ENCODE measurements at regions not wholly inside any gene's neighbourhood (a gene's known extent, or its start where the extent isn't known, plus 50 kb on each side); places are given as distances from the start of the nearest gene placed in this dataset.
"Not testable (repeated sequence)": the region's sequence is repeated elsewhere in the genome, so short reads cannot be mapped to it uniquely, and the experiment has no call there.

DNA sequence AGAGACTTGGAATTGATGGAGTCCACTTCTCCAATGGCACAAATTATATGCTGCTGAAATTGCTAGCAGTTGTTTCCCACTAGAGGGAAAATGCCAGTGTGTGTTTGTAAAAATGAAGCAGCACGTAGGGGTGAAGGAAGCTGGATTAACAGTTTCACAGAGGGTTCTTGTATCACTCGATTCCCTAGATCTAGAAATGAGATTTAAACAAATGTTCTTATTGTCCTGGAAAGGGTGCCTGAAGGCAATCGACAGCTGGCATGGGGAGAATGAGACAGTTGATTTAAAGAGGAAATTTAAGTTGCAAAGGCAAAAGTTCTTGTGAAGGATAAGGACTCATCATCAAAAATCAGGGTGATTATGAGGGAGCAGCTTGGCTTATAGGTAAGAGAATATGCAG, 234.8 kb upstream of the ARPP21 start:
- DNase-seq = no peak
- no peak for ATAC-seq

DNA sequence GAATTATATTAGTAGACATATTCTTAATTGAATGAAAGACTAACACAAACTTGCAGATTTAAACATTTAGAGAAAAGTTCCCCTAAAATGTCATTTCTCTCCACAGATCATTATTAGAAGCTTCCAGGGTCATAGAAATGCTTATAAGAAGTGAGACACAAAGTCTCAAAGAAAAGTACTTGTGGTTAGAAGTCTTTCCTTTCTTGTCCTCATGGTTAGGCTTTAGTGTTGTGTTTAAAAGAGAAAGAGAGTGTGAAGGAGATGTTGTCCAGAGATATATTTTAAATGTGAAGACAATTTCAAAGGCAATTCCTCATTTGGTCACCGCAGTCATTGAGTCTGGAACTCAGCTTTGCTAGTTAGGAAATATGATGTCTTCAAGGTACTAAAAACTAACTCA, 230.4 kb upstream of the ARPP21 start:
- DNase-seq = no peak
- no peak for ATAC-seq

DNA sequence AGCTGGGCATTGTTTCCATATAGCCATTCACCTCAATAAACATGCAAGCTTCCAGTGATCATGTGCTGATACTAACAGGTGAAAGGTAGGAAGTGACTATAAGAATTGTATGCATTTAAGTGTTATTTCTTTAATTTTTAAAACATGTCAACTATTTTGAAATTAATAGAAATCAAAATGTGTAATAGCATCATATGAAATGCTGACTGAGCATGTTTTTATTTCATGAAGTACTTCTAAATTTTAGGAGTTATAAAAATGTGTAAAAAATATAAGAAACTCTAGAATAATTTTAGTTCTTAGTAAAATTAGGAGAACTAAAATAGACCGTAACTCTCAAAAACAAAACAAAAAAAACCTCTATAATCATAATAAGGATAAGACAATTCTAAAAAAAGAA, 229.3 kb upstream of the ARPP21 start:
- no peak for ATAC-seq
- DNase-seq = no peak

DNA sequence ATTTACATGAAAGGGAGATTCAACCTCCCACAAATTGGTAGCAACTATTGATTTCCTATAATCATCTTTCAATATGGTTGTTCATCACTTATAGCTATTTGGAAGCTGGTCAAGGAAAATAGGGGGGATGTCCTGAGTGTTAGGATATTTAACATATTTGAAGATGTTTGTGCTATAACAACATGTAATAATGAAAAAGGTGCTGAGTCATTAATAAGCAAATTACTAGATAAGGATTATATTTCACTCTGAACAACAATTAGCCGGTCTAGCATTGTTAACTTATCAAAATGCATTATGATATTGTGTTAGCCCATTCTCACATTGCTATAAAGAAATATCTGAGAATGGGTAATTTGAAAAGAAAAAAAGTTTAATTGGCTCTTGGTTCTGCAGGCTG, 225.8 kb upstream of the ARPP21 start:
- DNase-seq (no peak), ATAC-seq (no peak)

DNA sequence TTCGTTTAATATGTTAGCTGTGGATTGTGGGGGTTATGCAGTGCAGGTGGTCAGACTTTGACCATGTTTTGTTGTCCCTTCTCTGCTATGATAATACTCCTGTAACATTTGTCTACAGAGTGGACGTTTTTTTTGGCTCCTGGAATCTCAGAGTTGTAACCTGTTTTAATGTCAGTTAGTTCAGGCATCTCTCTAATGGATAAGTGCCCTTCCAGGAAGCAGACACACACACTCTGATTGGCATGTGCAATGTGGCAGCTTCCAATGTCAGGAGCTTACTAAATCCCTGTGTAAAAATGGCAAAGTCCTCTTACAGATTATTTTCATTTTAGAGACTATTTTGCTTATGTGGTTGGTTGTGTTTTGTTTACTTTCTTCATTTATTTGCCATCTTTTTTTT, 222.2 kb upstream of the ARPP21 start:
- no peak for ATAC-seq
- no peak for DNase-seq

DNA sequence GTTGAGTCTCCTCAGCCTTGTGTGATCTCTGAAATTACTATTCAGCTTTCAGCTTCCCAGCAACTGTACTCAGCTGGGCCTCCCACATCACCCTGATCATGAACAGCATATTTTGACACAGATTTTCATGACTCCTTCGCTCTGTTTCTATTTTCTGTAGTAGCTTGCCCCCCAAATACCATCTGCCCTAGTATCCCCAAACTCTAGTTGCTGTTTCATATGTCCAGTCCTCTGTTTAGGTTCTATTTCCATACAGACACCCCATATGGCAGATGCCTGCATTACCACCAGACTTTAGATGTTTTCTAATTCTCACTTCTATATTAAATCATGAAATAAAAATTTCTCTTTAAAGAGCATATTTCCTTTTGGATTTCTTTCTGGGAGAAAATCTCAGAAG, 217.2 kb upstream of the ARPP21 start:
- DNase-seq = no peak
- ATAC-seq = no peak

DNA sequence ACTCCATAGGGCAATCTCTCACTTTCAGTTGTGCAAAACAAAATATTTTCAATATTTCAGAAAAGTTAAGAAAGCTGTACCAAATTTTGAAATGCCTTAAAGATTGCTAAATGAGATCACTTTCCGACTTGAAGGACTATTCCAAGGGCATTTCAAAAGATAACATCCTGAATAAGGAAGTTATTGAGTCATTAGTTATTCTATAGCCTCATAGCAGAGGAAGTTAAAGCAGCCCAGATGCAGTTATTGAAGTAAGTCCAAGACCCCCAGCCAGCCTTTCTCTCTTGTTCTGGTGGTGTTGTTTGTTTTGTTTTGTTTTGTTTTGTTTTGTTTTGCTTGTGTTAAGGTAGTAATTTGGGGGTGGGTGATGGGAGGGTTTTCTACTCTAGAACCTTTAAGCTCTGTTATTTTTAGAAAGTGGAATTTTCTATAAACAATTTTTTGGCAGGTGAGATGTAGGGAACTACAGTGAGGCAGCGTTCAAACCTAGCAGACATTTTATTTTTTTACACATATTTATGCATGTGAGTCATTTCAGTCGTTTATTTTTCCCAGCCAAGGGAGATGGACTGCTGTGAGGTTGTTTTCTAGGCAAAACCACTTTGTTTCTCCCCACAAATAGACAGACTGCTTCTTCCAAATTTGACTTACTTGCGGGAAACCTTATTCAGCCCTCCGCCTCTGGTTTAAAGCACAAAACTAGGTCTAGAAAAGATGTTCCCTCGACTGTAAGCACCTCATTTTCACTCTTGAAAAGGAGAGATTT, 216.3 kb upstream of the ARPP21 start:
- no peak for DNase-seq
- ATAC-seq = no peak

DNA sequence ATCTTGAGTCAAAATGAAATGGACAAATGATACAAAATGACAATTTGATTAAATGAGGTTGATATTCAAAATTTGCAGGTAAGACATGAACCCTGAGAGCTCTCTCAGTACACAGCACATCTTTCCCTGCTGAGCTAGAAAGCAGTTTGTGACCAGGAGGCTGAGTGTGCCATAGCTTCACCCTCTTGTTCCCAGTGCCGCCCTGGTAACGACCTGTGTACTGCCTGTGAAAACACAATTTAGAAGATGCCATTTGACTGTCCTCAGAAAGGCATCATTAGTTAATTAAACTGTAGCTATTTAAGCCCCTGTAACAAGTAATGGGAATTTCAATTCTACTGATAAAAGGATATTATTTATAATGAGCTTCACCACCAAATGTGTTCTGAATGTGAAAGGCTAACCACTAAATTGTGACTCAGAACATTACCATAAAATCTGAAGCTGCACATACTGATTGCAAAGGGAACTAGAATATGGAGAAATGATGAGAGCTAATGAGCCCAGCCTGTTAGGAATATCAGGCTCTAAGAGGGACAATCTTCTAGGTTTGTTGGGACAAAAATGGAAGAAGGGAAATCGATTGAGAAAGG, 212.9 kb upstream of the ARPP21 start:
- no peak for ATAC-seq

DNA sequence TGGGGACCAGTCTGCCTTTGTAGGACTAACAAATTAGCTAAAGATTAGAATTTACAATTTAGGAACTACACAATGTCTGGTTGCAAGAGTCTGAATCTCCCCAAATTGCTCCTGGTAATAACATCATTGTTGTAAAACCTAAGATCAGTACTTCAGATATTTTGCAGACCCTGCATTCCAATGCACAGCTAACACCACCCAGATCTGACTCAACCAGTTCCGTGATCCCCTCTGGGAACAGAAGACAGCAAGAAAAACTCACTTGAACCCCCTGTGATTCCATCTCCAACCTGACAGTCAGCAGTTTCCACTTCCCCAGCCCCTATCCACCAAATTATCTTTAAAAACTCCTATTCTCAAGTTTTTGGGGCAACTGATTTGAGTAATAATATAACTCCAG, 201.9 kb upstream of the ARPP21 start:
- no peak for ATAC-seq

More for the DNA sequence above, 212.9 kb upstream of the ARPP21 start:
- no peak for DNase-seq

DNA sequence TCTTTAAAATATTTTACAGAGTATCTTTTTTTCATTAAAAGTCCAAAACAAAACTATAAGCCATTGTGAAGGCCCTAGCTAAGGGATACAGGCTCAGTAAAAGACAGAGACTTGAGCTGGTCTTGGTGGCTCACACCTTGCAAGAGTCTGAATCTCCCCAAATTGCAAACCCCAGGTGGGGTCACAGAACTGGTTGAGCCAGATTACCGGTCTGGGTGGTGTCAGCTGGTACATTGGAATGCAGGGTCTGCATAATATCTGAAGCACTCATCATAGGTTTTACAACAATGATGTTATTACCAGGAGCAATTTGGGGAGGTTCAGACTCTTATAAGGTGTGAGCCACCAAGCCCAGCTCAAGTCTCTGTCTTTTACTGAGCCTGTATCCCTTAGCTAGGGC, 201.2 kb upstream of the ARPP21 start:
- DNase-seq = no peak
- no peak for ATAC-seq

More for the DNA sequence above, 201.9 kb upstream of the ARPP21 start:
- no peak for DNase-seq

DNA sequence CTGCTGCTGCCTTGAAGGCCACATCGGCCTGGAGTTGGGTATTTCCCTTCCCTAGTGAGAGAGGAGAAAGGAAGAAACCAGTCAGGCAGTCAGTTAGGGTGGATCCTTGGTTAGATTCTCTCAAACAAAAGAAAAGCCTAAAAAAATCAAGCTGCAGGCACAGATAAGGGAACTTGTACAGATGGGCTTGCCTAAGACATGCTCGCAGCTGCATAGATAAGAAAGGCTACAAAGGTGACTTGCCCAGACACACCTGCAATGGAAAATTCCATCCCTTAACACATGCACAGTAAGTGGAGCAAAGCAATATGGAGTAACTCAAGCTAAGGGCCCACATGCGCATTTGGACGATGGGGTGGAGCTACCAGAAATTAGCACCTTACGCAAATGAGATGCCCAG, 199.7 kb upstream of the ARPP21 start:
- no peak for DNase-seq
- no peak for ATAC-seq

DNA sequence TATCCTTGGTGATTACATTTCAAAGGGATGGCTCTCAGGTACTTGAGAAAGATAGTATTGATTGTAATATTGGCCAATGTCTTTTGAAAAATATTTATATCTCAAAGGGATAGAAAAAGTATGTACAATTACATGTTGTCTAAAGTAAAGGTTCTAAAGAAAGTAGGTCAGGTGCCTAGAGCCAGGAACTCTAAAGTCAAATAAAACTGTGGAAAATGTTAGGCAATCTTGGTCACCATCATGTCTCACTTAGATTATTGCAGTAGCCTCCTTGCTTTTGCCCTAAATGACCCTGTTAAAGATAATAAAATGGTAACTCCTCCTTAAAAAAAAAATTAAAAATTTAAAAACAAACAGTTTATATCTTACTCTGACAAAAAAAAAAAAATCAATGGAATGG, 198.5 kb upstream of the ARPP21 start:
- DNase-seq (no peak), ATAC-seq (no peak)

DNA sequence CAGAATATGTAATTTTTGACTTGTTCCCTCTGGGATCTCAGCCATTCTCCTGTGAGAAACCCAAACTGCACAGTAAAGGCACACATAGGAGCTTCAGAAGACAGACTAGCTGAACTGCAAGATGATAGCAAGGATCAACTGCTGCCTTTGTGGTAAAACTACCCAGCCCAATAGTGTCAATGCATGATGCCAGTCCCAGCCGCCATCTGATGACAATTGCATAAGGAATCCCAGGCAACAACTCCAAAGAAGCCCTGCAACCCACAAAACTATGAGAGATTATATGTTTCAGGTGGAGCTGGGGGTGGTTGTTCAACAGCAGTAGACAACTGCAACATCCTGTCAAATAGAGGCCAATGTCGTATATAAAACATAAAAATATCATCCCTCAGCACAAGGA, 192.4 kb upstream of the ARPP21 start:
- DNase-seq = no peak
- ATAC-seq = no peak

DNA sequence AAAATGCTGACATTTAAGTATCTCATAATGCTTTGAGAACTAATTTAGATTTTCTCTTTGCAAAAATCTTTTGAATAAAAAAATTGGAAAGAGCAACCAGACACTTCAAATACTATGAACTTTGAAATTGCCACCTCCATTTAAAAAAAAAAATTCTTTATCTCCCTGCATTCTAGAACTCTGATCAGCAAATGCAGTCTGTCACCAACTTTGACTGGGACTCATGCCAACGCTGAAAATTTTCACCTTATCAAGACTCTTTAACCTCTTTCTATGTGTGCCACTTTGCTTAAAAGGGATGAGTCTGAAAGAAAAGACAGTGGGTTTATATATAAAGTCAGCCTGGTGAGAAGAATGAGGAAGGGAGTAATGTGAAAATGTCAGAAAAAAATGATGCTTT, 191.2 kb upstream of the ARPP21 start:
- DNase-seq (no peak), ATAC-seq (no peak)

DNA sequence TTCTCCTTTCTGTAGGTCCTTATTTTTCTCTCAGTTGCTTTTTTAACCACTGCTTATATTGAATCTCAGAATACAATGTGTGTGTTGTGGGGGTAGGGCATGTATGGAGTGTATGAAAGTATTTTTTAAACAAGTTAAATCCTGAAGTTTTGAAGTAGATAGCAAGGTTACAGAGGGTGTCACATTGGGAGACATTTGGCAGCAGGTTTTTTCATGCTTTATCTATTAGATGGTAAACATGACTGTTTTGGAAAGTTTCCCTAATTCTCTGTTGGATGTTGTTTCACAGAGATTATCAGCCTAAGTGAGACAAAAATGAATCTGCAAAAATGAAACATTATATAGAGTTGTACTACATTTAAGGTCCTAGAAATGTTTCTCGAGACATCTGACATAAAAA, 190.6 kb upstream of the ARPP21 start:
- DNase-seq (no peak), ATAC-seq (no peak)

DNA sequence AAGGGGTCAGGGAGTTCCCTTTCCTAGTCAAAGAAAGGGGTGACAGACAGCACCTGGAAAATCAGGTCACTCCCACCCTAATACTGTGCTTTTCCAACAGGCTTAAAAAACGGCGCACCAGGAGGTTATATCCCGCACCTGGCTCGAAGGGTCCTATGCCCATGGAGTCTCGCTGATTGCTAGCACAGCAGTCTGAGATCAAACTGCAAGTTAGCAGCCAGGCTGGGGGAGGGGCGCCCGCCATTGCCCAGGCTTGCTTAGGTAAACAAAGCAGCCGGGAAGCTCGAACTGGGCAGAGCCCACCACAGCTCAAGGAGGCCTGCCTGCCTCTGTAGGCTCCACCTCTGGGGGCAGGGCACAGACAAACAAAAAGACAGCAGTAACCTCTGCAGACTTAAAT, 184.5 kb upstream of the ARPP21 start:
- ATAC-seq, DNase-seq: not testable (repeated sequence)

DNA sequence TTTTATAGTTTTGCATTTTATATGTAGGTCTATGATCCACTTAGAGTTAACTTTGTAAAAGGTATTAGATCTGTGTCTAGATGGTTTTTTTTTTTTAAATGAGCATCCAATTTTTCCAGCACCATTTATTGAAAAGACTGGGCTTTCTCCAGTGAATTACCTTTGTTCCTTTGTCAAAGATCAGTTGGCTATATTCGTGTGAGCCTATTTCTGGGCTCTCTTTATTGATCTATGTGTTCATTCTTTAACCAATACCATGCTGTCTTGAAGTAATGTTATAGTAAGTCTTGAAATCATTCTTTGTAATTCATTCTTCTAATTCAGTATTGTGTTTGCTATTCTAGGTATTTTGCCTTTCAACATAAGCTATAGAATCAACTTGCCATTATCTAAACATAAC, 165.4 kb upstream of the ARPP21 start:
- no peak for ATAC-seq

DNA sequence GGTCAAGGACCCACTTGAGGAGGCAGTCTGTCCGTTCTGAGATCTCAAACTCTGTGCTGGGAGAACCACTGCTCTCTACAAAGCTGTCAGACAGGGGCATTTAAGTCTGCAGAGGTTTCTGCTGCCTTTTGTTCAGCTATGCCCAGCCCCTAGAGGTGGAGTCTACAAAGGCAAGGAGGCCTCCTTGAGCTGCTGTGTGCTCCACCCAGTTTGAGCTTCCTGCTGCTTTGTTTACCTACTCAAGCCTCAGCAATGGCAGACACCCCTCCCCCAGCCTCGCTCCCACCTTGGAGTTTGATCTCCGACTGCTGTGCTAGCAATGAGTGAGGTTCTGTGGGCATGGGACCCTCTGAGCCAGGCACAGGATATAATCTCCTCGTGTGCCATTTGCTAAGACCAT, 156.8 kb upstream of the ARPP21 start:
- ATAC-seq, DNase-seq: not testable (repeated sequence)

More for the DNA sequence above, 165.4 kb upstream of the ARPP21 start:
- DNase-seq = no peak

DNA sequence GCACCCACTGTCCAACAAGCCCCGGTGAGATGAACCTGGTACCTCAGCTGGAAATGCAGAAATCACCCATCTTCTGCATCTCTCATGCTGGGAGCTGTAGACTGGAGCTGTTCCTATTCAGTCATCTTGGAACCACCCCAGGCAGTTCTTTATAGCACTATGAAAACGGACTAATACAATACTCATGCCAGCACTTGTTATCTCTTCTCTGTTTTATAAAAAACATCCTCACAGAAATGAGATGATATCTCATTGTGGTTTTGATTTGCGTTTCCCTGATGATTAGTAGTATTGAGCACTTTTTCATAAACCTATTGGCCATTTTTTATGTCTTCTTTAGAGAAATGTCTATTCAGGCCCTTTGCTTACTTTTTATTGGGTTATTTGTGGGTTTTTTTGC, 156.2 kb upstream of the ARPP21 start:
- DNase-seq (no peak), ATAC-seq (no peak)

DNA sequence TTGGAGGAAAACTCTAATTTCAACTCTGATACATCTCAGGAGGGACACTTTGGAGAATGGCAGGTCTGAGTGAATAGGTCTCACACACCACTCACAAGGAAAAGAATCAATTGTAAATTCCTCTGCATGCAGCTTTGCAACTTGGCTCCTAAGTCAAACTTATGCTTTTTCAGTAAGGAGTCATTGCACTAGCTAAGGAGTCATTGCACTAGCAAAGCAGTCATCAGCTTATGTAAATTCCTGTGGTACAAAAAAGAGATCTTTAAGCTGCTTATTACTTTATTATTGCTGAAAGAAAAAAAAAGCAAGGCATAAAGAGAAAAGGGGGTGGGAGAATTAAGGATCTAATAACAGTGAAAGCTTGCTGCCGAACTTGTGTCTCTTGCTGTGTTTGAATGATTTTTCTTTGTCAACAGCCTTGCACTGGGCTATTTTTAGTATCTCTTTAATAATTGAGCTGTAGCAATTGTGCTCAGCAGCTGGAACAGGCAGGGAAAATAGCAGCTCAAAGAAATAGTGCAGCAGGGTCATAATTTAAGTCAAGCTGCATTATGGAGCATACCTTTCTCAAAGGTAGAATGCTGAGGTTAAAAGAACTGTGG, 154.3 kb upstream of the ARPP21 start:
- ATAC-seq (no peak), DNase-seq (no peak)

DNA sequence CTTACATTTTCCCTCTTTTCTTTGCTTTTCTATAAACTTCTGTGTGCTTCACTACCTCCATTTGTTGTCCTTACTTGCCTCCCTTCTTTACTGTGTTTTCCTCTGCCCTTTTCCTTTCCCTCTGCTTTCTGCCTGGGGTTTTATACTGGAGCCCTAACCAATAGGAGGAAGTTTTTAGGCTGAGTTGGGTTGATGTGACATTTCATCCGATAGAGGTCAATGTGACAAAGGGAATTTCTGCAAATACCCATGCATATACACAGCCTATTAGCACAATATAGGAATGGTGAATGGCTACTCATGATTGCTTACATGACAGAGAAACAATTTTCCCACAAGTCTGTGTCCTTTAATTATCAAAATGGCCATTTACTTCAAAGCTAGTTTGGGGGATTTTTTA, 153.0 kb upstream of the ARPP21 start:
- ATAC-seq (no peak), DNase-seq (no peak)

DNA sequence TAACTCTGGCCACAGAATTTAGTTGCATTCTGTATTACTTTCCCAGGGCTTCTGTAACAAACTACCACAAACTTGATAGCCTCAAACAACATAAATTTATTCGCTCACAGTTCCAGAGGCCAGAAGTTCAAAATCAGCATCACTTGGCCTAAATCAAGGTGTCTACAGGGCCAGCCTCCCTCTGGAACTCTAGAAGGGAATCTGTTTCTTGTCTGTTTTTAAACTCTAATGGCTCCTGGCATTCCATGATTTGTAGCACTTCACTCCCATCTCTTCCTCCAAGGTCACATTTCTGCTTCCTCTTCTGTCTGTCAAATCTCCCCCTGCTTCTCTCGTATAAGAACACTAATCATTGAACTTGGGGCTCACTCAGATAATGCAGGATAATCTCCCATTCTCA, 151.9 kb upstream of the ARPP21 start:
- no peak for DNase-seq
- ATAC-seq = no peak

DNA sequence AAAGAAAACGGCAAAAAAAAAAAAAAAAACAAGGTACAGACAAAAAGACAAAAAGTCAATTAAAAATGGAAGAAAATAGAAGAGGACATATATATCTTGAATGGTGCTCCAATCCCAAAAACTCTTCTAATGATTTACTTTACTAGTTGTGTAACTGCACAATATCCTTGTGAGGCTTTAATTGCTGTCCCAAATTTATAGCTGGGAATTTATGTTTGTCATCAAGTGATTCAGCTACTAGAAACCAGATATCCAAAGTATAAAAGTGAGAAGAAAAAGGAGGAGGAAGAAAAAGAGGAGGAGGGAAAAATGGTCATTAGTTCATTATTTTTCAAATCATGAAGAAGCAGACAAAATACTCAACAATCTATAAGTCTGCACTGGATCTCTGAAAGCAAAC, 150.8 kb upstream of the ARPP21 start:
- no peak for DNase-seq
- ATAC-seq = no peak

DNA sequence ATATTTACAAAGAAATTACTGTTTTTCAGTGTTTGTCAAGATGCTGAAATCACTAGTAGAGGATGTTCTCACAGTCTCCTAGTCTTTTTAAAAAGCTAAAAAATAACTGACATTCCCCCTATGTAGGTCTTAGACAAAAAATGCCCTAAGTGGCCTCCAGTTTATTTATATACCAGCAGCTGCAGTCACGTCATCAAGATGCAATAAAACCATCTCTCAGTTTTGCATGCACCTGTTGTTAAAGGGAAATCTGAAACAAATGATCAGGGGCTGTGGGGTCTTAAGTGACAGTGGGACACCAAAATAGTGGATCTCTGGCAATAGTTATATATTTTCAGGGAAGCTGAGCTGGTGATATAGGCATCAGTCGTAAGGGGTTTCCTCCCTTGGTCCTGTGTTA, 146.5 kb upstream of the ARPP21 start:
- ATAC-seq = no peak

More for the DNA sequence above, 146.5 kb upstream of the ARPP21 start:
- DNase-seq = no peak

Measured in stimulated activated naive CD8-positive, alpha-beta T cell treated with anti-CD3 and anti-CD28 coated beads, Interleukin-15, Interleukin-2, amounts not matched to agents 100 U/mL and 50 U/mL, for 24 hours (primary cell).